Activated CD4-positive, alpha-beta T cell treated with anti-CD3 and anti-CD28 coated beads for 36 hours (primary cell): ENCODE measurements at regions not wholly inside any gene's neighbourhood (a gene's known extent, or its start where the extent isn't known, plus 50 kb on each side); places are given as distances from the start of the nearest gene placed in this dataset.

ENCODE experiments used
- ATAC-seq: fragments of 200-7000 bp; cut with Tn5 transposase; one replicate; pipeline ENCODE4 v1.10.0; 2021; ENCODE audit warnings: mild to moderate bottlenecking, moderate library complexity
- CTCF ChIA-PET: fragments of 350-600 bp; sonication (Branson Sonifier 250); formaldehyde crosslinking; loops from one replicate; lab custom pipeline; 2021; ENCODE audit warnings: antibody characterized with exemption; lab: Charles Lee
- POLR2A ChIA-PET: fragments of 350-600 bp; sonication (Branson Sonifier 250); formaldehyde crosslinking; loops from one replicate; lab custom pipeline; 2021; ENCODE audit warnings: antibody characterized with exemption, inconsistent platforms; lab: Charles Lee
- DNase-seq: peaks from one replicate; pipeline ENCODE4 v3.0.0-alpha.2; 2020
- H3K27ac Mint-ChIP-seq: one replicate; pipeline ENCODE4 v1.8.0; 2021; ENCODE audit warnings: mixed read lengths
- H3K27me3 Mint-ChIP-seq: one replicate; pipeline ENCODE4 v1.8.0; 2021; ENCODE audit warnings: mixed read lengths
- H3K36me3 Mint-ChIP-seq: one replicate; pipeline ENCODE4 v1.8.0; 2021; ENCODE audit warnings: low read depth, mixed read lengths
- H3K4me1 Mint-ChIP-seq: one replicate; pipeline ENCODE4 v1.8.0; 2021; ENCODE audit warnings: mixed read lengths
- H3K4me3 Mint-ChIP-seq: one replicate; pipeline ENCODE4 v1.8.0; 2021; ENCODE audit warnings: mild to moderate bottlenecking, moderate library complexity, mixed read lengths
- H3K9me3 Mint-ChIP-seq: one replicate; pipeline ENCODE4 v1.8.0; 2021; ENCODE audit warnings: low read depth, mixed read lengths
- intact Hi-C, 2 experiments: fragments of 100-400 bp; cut with DNase I in 1 of 2; cut with micrococcal nuclease in 1 of 2; formaldehyde crosslinking; loops; one replicate each; pipeline versions ENCODE4 v1.14.2 to v1.15.1; 2022 to 2024; cut with DNase I, micrococcal nuclease

DNA sequence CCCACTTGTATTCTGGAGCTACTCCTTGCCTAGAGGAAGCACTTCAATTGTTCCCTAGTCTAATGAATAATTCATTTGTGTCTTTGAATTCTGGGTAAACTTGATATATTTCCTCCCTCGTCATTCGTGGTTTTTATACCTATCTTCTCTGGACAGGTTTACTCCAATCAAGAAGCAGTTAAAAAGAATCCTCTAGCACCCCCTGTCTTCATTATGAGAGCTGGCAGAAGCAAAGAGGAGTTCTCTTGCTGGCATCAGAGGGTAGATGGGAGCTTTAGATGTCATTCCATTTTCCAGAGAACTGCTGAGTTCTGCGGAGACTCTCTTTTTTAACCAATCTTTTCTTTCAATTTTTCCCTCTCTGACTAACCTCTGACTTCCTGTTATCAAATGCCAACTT, 627.7 kb downstream of the FGF9 start:
- Mint-ChIP-seq H3K4me3 (no peak overlapping the region), H3K9me3 (peaks cover 14% of the 10 kb centered on the region), H3K27ac (no peak overlapping the region), H3K27me3 (peaks cover under 1% of the 10 kb centered on the region), H3K4me1 (peaks cover 5% of the 10 kb centered on the region), H3K36me3 (peaks cover 5% of the 10 kb centered on the region)
- intact Hi-C loops: no loop called here
- POLR2A ChIA-PET: interaction anchor here (0.6 kb wide), 1 partner anchor 95 kb away, joined by 7 read pairs; no protein-coding TSS in a partner anchor
- ATAC-seq (no peak), DNase-seq (no peak)
- CTCF ChIA-PET: interaction anchor here (0.6 kb wide), 1 partner anchor 20 kb away, joined by 3 read pairs; no protein-coding TSS in a partner anchor

DNA sequence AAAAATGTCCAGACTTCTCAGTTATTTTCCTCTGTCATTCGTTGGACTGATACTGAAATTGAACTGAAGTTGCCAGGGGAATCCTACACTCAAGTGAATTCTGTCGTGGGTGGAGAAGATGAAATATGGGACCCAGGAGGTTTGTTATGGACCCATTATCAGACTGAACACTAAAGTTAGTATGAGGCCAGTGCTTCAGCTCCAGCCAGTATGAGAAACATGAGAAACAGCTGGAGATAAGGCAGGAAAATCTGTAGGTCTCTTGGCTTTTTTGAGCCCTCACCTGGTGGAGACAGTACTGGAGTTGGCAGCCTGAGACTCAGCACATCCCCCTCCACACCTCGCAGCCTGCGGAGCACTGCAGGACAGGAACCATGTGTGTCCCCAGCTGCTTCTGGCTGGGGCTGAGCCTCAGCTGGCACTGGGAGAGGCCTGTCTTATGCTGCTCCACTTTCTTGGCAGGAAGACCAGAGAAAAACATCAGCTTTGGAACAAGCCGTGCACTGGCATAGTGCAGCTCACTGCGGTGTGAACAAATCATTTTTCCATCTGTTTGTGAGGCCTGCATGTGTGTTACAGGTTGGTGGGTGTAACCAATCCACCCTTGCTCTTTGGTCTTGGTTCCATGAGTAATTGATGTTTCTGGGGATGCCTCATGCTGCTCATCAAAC, 641.0 kb downstream of the FGF9 start:
- ATAC-seq (no peak), DNase-seq (no peak)
- CTCF ChIA-PET: no interaction called here
- POLR2A ChIA-PET: no interaction called here
- intact Hi-C loops: no loop called here
- Mint-ChIP-seq H3K27ac (no peak overlapping the region), H3K27me3 (peaks cover 1% of the 10 kb centered on the region), H3K4me1 (no peaks in the 10 kb centered on the region), H3K36me3 (no peaks in the 10 kb centered on the region), H3K4me3 (no peak overlapping the region), H3K9me3 (no peaks in the 10 kb centered on the region)

DNA sequence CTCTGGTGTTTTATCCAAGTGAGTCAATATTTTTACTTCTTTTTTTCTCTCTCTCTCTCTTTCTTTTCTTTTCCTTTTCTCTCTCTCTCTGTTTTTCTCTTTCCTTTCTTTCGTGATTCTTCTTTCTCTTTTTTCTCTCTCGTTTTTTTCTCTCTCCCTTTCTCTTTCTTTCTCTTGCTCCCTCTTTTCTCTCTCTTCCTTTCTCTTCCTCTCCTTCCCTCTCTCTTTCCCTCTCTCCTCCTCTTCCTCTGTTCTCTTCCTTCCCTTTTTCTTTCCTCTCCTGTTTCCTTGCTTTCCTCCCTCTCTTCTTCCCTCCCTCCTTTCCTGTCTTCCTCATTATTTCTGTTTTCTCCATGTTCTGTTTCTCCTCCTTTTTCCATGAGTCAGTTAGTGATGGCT, 641.5 kb downstream of the FGF9 start:
- intact Hi-C loops: no loop called here
- H3K27me3 Mint-ChIP-seq: peaks cover 6% of the 10 kb centered on the region
- CTCF ChIA-PET: no interaction called here

DNA sequence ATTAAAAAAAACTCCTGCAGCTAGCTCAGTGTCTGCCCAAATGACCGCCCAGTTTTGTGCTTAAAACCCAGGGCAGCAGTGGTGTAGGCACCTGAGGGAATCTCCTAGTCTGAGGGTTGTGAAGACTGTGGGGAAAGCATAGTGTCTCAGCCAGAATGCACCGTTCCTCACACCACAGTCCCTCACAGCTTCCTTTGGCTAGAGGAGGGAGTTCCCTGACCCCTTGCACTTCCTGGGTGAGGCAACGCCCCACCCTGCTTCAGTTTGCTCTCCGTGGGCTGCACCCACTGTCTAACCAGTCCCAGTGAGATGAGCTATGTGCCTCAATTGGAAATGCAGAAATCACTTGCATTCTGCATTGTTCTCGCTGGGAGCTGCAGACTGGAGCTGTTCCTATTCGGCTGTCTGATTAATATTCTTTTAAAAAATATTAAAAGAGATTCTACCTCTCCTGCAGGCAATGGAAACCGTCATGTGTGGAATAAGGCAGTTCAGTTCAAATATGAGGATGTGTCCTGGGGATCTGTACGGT, 645.7 kb downstream of the FGF9 start:
- ChIA-PET POLR2A (no interaction called here), CTCF (interaction anchor here (1.5 kb wide), 1 partner anchor 71 kb away, joined by 3 read pairs; no protein-coding TSS in a partner anchor)
- Mint-ChIP-seq H3K27ac (no peak overlapping the region), H3K9me3 (no peaks in the 10 kb centered on the region), H3K4me3 (no peak overlapping the region), H3K27me3 (peaks cover 8% of the 10 kb centered on the region), H3K4me1 (no peaks in the 10 kb centered on the region), H3K36me3 (no peaks in the 10 kb centered on the region)
- intact Hi-C loops: no loop called here
- DNase-seq (no peak), ATAC-seq (no peak)

More for the DNA sequence above, 641.5 kb downstream of the FGF9 start:
- POLR2A ChIA-PET: no interaction called here
- Mint-ChIP-seq H3K9me3 (no peaks in the 10 kb centered on the region), H3K36me3 (no peaks in the 10 kb centered on the region), H3K4me3 (no peak overlapping the region), H3K27ac (no peak overlapping the region), H3K4me1 (no peaks in the 10 kb centered on the region)
- ATAC-seq (no peak), DNase-seq (no peak)

DNA sequence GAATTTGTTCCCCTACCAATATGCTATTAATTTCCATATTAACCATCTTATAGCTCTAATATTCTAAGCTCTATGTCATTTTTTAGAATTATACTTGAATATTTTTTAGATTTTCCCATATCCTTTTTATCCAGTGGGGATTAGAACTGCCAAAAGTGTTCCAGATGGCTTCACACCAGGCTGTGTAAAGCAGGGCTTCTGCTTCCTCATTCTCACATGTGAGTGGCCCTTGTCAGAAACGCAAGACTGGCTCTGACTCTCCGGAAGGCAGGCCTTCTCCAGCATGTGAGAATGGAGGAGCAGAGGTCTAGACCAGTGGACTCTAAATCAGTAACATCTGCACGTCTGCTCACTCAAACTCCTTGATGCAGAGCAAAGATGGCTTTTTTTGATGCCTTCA, 650.1 kb downstream of the FGF9 start:
- no peaks in the 10 kb centered on the region for H3K36me3 Mint-ChIP-seq
- peaks cover 8% of the 10 kb centered on the region for H3K27me3 Mint-ChIP-seq
- no peak overlapping the region for H3K27ac Mint-ChIP-seq
- ATAC-seq (no peak), DNase-seq (no peak)
- ChIA-PET CTCF (interaction anchor here (0.7 kb wide), 1 partner anchor 20 kb away, joined by 3 read pairs; no protein-coding TSS in a partner anchor), POLR2A (no interaction called here)
- H3K4me1 Mint-ChIP-seq: no peaks in the 10 kb centered on the region
- H3K4me3 Mint-ChIP-seq: no peak overlapping the region
- H3K9me3 Mint-ChIP-seq: no peaks in the 10 kb centered on the region
- intact Hi-C loops: no loop called here

DNA sequence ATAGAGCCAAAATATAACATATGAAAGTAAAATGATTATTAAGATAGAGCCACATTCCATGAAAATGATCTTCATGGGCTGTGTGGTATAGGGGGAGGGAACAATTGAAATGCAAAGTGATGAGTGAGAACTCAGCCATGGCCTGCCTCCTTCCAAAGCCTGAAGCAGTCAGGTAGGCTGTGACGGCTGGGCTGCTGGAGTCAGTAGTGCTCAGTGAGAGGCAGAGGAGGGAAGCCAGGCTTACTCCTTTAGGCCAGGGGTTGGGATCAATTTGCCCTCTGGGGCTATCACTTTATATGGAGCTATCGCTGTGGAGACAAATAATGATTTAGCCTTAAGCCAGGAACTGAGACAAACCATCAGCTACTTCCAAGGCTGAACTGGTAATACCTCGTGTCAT, 654.9 kb downstream of the FGF9 start:
- H3K9me3 Mint-ChIP-seq: no peaks in the 10 kb centered on the region
- DNase-seq (no peak), ATAC-seq (no peak)
- no peaks in the 10 kb centered on the region for H3K4me1 Mint-ChIP-seq
- no peak overlapping the region for H3K4me3 Mint-ChIP-seq
- CTCF ChIA-PET: no interaction called here
- H3K27me3 Mint-ChIP-seq: no peaks in the 10 kb centered on the region
- intact Hi-C loops: no loop called here
- no peak overlapping the region for H3K27ac Mint-ChIP-seq
- POLR2A ChIA-PET: no interaction called here
- no peaks in the 10 kb centered on the region for H3K36me3 Mint-ChIP-seq

DNA sequence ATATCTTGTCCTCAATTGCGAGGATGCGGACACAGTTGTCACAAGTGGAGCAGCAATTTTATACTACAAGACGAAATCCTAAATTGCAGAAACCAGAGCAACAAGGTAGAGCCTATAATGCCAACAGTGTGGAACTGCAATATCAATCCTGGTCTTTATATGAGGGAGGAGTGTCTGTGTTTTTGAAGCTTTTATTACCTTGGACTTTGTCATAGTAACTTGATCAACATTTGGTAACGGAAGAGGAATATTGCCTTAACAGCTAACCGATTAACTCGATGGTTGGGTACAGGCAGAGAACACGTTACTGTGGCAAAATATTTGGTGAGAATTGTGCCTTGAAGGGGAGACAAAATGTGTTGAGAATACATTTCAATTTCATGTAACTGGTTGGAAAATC, 661.5 kb downstream of the FGF9 start:
- peaks cover 2% of the 10 kb centered on the region for H3K36me3 Mint-ChIP-seq
- no peaks in the 10 kb centered on the region for H3K4me1 Mint-ChIP-seq
- ATAC-seq: no peak
- CTCF ChIA-PET: interaction anchor here (1.0 kb wide), 1 partner anchor 60 kb away, joined by 3 read pairs; no protein-coding TSS in a partner anchor
- peaks cover 5% of the 10 kb centered on the region for H3K9me3 Mint-ChIP-seq
- H3K4me3 Mint-ChIP-seq: no peak overlapping the region
- no peak for DNase-seq
- POLR2A ChIA-PET: no interaction called here
- intact Hi-C loops: no loop called here
- H3K27me3 Mint-ChIP-seq: peaks cover 4% of the 10 kb centered on the region
- no peak overlapping the region for H3K27ac Mint-ChIP-seq

DNA sequence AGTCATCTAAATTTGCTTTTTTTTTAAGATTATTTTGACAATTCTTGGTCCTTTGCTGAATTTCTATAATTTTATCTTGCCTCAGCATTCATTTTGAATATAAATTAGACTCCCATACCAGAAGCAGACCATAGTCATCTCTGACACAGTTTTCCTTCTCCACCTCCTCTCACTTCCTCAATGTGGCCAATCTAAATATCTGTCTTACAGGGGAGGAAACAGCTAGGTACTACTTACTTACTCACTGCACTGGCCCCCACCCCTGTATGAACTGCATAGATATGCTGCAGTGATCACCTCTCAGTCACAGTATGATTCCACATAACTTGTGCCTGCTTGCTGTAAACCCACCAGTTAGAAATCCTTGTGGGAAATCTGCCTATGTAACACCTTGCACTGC, 665.6 kb downstream of the FGF9 start:
- ChIA-PET CTCF (no interaction called here), POLR2A (no interaction called here)
- Mint-ChIP-seq H3K27ac (no peak overlapping the region), H3K9me3 (peaks cover 12% of the 10 kb centered on the region), H3K36me3 (peaks cover 6% of the 10 kb centered on the region), H3K4me1 (no peaks in the 10 kb centered on the region), H3K4me3 (no peak overlapping the region), H3K27me3 (peaks cover 4% of the 10 kb centered on the region)
- intact Hi-C loops: no loop called here
- DNase-seq (no peak), ATAC-seq (no peak)

DNA sequence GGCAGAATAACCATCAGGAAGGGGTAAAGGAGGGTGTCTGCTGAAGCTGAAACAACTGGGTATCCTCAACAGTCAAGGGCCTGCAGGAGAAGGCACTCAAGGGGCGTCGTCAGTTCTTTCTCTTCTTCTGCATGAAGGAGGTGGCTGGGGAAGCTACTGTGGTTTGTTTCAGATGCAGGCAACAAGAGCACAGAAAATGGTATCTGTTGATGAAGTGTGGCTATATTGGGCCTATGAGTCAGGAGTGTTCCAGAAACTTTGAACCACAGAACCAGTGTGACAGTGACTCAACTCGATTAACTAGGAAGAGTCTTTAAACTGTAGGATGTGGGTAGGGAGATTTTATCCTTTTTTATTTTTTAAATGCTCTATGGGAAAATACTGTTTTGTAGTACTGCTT, 686.3 kb downstream of the FGF9 start:
- POLR2A ChIA-PET: no interaction called here
- CTCF ChIA-PET: no interaction called here
- no peak overlapping the region for H3K4me3 Mint-ChIP-seq
- peak; percentile 6 for DNase-seq
- no peaks in the 10 kb centered on the region for H3K27me3 Mint-ChIP-seq
- peaks cover 5% of the 10 kb centered on the region for H3K4me1 Mint-ChIP-seq
- H3K9me3 Mint-ChIP-seq: no peaks in the 10 kb centered on the region
- H3K36me3 Mint-ChIP-seq: no peaks in the 10 kb centered on the region
- intact Hi-C loops: no loop called here
- no peak overlapping the region for H3K27ac Mint-ChIP-seq
- peak; percentile 47 for ATAC-seq

DNA sequence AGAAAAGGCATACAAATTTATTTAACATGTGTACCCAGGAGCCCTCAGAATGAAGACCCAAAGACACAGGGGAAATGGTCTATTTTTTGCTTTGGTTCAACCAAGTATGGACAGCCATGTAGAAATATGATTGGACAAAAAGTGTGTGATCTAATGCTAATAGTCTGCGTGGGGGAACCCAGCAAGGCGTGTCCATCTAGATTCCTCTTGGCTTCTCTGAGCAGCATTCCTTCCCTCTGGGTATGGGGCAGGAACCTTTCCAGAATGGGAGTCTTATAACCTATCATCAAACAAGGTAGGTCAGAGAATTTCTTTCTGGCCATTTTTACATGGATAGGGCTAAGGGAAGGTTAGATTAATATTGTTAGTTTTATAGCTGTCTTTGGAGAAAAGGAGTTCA, 698.2 kb downstream of the FGF9 start:
- no peak for ATAC-seq
- Mint-ChIP-seq H3K4me3 (no peak overlapping the region), H3K27ac (no peak overlapping the region), H3K27me3 (no peaks in the 10 kb centered on the region), H3K9me3 (peaks cover 31% of the 10 kb centered on the region), H3K36me3 (peaks cover 2% of the 10 kb centered on the region), H3K4me1 (no peaks in the 10 kb centered on the region)
- DNase-seq: no peak
- intact Hi-C loops: no loop called here
- CTCF ChIA-PET: no interaction called here
- POLR2A ChIA-PET: no interaction called here

DNA sequence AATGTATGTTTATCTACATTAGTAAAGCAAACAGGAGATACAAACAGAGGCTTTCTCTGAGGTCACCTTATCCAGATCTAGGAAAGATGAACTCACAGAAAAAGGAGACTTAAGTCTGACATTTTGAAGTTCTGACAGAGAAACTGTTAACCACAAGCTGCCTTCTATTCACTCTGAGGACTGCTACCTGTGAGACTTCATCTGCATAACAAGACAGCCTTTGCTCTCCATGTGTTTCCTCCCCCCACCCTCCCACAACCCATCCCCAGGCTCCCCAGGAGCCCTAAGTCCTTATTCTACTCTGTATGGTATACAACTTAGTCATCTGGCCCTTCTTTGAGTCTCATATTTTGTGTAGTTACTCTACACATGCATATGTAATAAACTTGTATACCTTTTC, 699.0 kb downstream of the FGF9 start:
- H3K36me3 Mint-ChIP-seq: peaks cover 2% of the 10 kb centered on the region
- H3K9me3 Mint-ChIP-seq: peaks cover 29% of the 10 kb centered on the region

DNA sequence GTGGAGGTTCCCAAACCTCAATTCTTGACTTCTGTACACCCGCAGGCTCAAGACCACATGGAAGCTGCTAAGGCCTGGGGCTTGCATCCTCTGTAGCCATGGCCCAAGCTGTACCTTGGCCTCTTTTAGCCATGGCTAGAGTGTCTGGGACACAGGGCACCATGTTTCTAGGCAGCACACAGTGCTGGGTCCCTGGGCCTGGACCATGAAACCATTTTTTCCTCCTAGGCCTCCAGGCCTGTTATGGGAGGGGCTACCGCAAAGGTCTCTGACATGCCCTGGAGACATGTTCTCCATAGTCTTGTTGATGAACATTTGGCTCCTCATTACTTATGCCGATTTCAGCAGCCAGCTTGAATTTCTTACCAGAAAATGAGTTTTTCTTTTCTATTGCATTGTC, 701.4 kb downstream of the FGF9 start:
- H3K36me3 Mint-ChIP-seq: peaks cover 2% of the 10 kb centered on the region
- no peak for ATAC-seq
- H3K4me3 Mint-ChIP-seq: no peak overlapping the region
- no peaks in the 10 kb centered on the region for H3K27me3 Mint-ChIP-seq
- H3K4me1 Mint-ChIP-seq: no peaks in the 10 kb centered on the region
- ChIA-PET CTCF (no interaction called here), POLR2A (no interaction called here)
- no peak overlapping the region for H3K27ac Mint-ChIP-seq
- H3K9me3 Mint-ChIP-seq: peaks cover 24% of the 10 kb centered on the region
- intact Hi-C loops: no loop called here
- DNase-seq: no peak

More for the DNA sequence above, 699.0 kb downstream of the FGF9 start:
- ChIA-PET CTCF (no interaction called here), POLR2A (no interaction called here)
- H3K4me1 Mint-ChIP-seq: no peaks in the 10 kb centered on the region
- DNase-seq (no peak), ATAC-seq (no peak)
- H3K4me3 Mint-ChIP-seq: no peak overlapping the region
- no peaks in the 10 kb centered on the region for H3K27me3 Mint-ChIP-seq
- intact Hi-C loops: no loop called here
- no peak overlapping the region for H3K27ac Mint-ChIP-seq
